D721Med (cell line): ENCODE measurements at regions not wholly inside any gene's neighbourhood (a gene's known extent, or its start where the extent isn't known, plus 50 kb on each side); places are given as distances from the start of the nearest gene placed in this dataset.

Source experiments
- DNase-seq: peaks from one replicate; pipeline ENCODE4 v3.0.0; 2011; ENCODE audit warnings: low spot score; ENCODE audit not compliant: insufficient read length
- FAIRE-seq: peaks from 2 replicates; lab custom pipeline; 2011; peaks lifted over from hg19 to GRCh38; lab: Jason Lieb, UNC
- TF ChIP-seq, protein P1 (sequence below): IDR thresholded peaks from 2 replicates; pipeline ENCODE4 v1.5.1; 2012; ENCODE audit warnings: mild to moderate bottlenecking, control low read depth; ENCODE audit not compliant: insufficient read depth; ENCODE audit errors: missing control alignments

DNA sequence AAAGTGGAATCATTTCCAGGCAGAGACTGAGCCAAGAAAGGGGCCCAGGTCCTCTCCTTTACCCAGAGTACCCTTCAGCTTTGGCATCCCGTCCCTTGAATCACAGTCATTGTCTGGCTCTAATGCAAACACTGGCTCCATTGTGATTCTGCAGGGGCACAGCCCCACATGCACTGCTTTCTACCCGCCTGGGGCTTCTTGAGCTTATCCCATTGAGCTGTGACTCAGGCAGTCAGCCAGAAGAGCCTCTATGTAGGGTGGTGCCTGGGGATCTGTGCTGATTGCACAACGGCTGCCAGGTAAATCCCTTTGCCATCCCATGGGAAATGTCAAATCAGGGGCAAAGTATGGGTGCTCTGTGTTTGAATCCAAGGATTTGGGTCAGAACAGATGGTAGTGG lies 88.9 kb downstream of the RASSF10 start:
- no peak for FAIRE-seq
- TF ChIP-seq, protein P1, sequence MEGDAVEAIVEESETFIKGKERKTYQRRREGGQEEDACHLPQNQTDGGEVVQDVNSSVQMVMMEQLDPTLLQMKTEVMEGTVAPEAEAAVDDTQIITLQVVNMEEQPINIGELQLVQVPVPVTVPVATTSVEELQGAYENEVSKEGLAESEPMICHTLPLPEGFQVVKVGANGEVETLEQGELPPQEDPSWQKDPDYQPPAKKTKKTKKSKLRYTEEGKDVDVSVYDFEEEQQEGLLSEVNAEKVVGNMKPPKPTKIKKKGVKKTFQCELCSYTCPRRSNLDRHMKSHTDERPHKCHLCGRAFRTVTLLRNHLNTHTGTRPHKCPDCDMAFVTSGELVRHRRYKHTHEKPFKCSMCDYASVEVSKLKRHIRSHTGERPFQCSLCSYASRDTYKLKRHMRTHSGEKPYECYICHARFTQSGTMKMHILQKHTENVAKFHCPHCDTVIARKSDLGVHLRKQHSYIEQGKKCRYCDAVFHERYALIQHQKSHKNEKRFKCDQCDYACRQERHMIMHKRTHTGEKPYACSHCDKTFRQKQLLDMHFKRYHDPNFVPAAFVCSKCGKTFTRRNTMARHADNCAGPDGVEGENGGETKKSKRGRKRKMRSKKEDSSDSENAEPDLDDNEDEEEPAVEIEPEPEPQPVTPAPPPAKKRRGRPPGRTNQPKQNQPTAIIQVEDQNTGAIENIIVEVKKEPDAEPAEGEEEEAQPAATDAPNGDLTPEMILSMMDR, result no peak
- no peak for DNase-seq

DNA sequence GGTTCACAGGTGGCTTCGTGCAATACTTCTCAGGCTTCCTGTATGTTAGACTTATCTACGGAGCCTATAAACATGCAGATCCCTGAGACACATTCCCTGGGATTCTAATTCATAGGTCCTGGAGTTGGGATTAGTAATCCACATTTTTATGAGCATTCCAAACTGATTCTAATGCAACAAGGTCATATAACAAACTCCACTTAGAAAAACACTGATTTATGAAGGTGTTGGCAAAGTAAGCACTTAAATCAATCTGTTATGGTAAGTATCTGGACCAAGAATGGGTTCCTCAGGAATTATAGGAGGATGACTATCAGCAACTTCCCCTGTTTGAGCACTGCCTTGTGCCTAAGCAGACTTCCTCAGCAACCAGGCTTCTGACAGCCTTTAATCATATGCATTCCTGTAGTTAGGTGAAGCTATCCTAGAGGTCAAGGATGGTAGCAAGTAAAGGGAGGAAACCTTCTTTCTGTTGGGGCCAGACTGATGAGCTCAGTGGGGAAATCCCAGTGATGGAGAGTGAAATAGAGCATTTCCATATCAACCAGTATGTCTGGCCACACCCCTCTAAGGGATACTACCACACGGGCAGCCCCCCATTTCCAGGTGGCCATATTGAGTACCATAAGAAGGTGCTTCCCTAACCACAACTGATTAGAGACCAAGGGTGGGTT lies 89.6 kb downstream of the RASSF10 start:
- FAIRE-seq, result no peak
- TF ChIP-seq, protein P1, result no peak
- DNase-seq, result no peak

DNA sequence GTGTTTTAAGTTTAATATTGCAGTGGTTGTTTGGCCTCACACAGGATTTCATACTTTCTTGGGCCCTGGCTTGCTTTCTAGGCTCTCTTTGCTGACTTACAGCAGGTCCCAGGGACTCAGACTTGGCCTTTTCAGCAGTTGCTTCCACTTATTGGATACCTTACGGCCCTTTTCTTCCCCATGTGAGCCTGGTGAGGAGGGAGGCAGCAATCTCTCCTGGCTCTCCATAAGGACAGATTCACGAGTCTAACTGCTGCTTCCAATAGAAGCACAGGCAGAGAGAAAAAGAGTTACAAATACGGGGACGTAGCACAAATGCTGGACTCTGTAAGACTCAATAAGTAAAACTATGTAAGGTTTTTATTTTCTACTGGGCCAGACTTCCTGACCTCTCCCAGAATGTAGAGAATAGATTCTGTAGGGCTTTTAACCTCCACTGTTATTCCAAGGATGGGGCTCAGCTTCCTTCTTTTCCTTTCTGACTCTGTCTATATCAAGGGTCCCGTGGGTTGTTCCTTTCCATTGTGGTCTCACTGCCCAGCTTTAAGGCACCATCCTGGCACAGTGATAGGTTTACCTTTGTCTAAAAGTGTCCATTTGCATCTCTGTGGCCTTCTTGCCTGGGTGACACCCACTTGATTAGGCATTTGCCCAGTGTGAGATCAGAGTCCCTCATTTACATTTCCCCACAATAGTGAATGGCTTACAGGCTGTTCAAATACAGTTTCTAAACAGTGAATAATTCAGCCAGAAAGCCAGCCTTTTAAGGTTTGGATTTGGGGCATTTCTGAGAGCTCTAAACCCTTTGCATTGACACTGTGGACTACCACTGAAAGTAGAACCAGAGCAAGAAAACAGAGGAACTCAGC lies 92.8 kb downstream of the RASSF10 start:
- TF ChIP-seq, protein P1, result no peak
- DNase-seq, result no peak

DNA sequence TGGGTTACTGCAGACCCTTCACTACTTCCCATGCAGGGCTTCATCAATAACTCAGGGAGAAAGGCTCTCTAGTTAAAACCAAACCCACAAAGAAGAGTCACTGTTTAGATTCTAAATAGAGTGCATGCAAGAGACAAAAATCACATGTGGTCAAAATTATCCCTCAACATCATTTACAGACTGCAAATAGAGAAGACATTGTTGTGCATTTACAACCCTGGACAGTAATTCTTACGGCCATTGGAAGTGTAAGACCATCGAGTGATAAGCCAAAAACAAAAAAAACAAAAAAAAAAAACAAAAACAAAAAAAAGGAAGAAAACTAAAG lies 93.4 kb downstream of the RASSF10 start:
- TF ChIP-seq, protein P1, result no peak
- FAIRE-seq, result no peak

More for the DNA sequence above, 92.8 kb downstream of the RASSF10 start:
- FAIRE-seq, result no peak

DNA sequence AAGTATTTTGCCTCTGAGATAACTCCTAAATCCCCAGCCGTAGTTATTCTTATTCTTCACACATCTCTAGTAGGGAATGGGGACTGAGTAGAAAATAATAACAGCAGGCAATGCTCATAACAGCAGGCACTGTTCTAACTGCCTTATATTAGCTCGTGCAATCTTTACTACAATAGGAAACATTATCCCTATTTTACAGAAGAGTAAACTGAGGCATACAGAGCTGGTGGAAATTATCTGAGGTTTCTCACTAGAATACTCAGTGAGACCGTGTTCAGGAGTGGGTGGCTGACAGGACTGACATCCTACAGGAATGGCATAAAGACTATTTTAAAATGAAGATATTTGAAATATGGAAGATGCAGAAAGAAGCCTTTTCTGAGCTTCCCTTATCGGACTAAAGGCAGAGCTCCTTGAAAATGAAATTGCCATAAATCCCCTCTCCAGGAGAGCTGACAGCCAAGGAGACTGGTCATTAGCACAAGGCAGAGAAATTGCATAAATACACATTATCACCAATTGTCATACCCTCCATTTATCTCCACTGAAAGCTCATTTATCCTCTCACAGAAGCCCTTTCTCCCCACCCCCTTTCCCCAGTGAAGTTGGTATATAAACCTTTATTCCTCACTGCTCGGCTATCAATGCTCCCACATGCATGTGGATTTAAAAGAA lies 93.9 kb downstream of the RASSF10 start:
- TF ChIP-seq, protein P1, result no peak
- FAIRE-seq, result no peak
- DNase-seq, result no peak

More for the DNA sequence above, 93.4 kb downstream of the RASSF10 start:
- DNase-seq, result no peak

DNA sequence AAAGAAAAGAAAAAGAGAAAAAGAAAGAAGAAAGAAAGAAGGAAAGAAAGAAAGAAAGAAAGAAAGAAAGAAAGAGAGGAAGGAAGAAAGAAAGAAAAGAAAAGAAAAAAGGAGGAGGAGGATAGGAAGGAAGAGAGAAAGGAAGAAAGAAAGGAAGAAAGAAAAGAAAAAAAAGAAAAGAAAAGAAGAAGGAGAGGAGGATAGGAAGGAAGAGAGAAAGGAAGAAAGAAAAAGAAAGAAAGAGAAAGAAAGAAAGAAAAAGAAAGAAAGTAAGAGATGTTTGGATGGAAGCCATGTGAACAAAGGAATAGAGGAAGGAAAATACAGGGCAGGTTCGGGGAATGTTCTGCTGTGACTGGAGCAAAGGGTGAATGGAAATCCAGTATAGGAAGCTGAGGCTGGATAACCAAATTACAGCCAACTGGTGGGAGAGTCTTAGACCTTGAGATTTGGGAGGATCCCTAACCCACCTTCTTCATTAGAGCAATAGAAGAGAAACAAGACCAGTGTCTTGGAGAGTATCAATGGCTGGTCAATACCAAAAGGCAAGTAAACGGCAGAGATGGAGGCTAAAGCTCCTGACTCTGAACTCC lies 94.9 kb downstream of the RASSF10 start:
- DNase-seq, result no peak
- FAIRE-seq, result no peak
- TF ChIP-seq, protein P1, result no peak
